Adrenal gland (tissue), 9 donors: ENCODE measurements at regions not wholly inside any gene's neighbourhood (a gene's known extent, or its start where the extent isn't known, plus 50 kb on each side); places are given as distances from the start of the nearest gene placed in this dataset.

Experiments used
- DNase-seq, 7 donors: peaks; one replicate each; pipeline ENCODE4 v3.0.0-alpha.2; 2019 to 2020
- H3K27ac ChIP-seq, 5 donors: fragments of 200-600 bp; sonication (generic) in 4 of 5; 1 replicate in 3 of 5; 2 replicates in 2 of 5; pipeline versions ENCODE4 v1.5.1 to v1.8.0; 2016 to 2020; ENCODE audit warnings: mild to moderate bottlenecking in 1 of 5
- H3K27me3 ChIP-seq: fragments of 200-600 bp; 2 replicates; pipeline ENCODE4 v1.8.0; 2021
- H3K36me3 ChIP-seq, 2 donors: fragments of 200-600 bp; replicated peaks in 1 of 2; 1 replicate in 1 of 2; 2 replicates in 1 of 2; pipeline versions ENCODE4 v1.5.1 to v1.8.0; 2018 to 2022
- H3K4me1 ChIP-seq, 2 donors: fragments of 200-600 bp; replicated peaks in 1 of 2; 1 replicate in 1 of 2; 2 replicates in 1 of 2; pipeline versions ENCODE4 v1.5.1 to v1.8.0; 2018 to 2021
- H3K4me3 ChIP-seq, 4 donors: fragments of 200-600 bp; sonication (generic) in 3 of 4; one replicate each; pipeline ENCODE4 v1.5.1; 2016 to 2018
- H3K9me3 ChIP-seq, 3 donors: fragments of 200-600 bp; sonication (generic) in 1 of 3; replicated peaks in 1 of 3; 1 replicate in 2 of 3; 2 replicates in 1 of 3; pipeline versions ENCODE4 v1.5.1 to v1.8.0; 2016 to 2021
- POLR2A ChIP-seq, 2 donors: fragments of 450-650 bp; IDR thresholded peaks; one replicate each; pipeline ENCODE4 v1.6.1; 2017; ENCODE audit warnings: antibody characterized with exemption in 2 of 2, mild to moderate bottlenecking in 2 of 2, moderate library complexity in 1 of 2
- WGBS, 4 donors: extraction: QIAGEN DNeasy Blood & Tissue Kit in 2 of 4; methylation state at CpG; one replicate each; pipeline versions ENCODE4 v1.1.5 to v1.1.7; 2013 to 2017; 5-methylcytosine and 5-hydroxymethylcytosine counted together
- intact Hi-C, 2 donors: fragments of 100-400 bp; cut with DNase I; formaldehyde crosslinking; loops; one replicate each; pipeline versions ENCODE4 v1.14.1 to v1.15.0; 2022 to 2023
- TF ChIP-seq, protein P1 (sequence below), 6 experiments: fragments of 450-650 bp in 4 of 6; fragments of 200-600 bp in 2 of 6; sonication (generic) in 1 of 6; IDR thresholded peaks; 1 replicate in 5 of 6; 2 replicates in 1 of 6; pipeline versions ENCODE4 v1.5.1 to v1.8.0; 2016 to 2021; ENCODE audit warnings: antibody characterized with exemption in 6 of 6, mild to moderate bottlenecking in 2 of 6, moderate library complexity in 1 of 6
- donor health status: healthy with polysubstance abuse.
- donor health status: Bipolar disorder and iron deficiency.
- donor health status: DM: yes; HTN: yes; CAD: no.
- donor health status: DM: no; HTN: no; CAD: no.
- donor health status: DM: no; HTN: no; CAD: no.

DNA sequence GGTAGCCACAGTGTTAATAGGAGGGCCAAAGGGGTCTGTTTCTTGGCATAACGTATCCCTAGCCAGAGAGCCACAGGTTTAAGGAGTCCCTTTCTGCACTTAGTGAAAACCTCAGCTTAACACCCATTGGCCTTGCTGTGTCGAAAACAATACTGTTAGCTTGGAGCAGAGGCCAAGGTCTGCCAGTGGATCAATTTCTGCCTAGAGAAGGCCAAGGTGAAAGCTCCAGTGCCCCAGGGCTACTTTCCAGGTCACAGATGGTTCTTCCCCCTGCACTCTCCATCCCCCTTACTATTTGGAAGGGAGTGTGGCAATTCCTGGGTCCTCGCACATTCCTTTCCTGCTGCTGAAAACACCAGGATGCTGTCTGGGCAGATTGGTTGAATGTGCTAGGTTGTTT, 74.8 kb upstream of the TNP1 start:
- no peaks in the 10 kb centered on the region for H3K9me3 ChIP-seq
- no peak for TF ChIP-seq POLR2A (IDR thresholded peaks at IDR 0.05)
- TF ChIP-seq, protein P1, sequence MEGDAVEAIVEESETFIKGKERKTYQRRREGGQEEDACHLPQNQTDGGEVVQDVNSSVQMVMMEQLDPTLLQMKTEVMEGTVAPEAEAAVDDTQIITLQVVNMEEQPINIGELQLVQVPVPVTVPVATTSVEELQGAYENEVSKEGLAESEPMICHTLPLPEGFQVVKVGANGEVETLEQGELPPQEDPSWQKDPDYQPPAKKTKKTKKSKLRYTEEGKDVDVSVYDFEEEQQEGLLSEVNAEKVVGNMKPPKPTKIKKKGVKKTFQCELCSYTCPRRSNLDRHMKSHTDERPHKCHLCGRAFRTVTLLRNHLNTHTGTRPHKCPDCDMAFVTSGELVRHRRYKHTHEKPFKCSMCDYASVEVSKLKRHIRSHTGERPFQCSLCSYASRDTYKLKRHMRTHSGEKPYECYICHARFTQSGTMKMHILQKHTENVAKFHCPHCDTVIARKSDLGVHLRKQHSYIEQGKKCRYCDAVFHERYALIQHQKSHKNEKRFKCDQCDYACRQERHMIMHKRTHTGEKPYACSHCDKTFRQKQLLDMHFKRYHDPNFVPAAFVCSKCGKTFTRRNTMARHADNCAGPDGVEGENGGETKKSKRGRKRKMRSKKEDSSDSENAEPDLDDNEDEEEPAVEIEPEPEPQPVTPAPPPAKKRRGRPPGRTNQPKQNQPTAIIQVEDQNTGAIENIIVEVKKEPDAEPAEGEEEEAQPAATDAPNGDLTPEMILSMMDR (IDR thresholded peaks at IDR 0.05) = no peak
- no peak for DNase-seq
- WGBS, 4 donors = 76 to 80% (median 78%) methylated on average over 3 of the region's 3 CpGs
- no peak overlapping the region for H3K4me3 ChIP-seq
- H3K4me1 ChIP-seq = no peaks in the 10 kb centered on the region
- no peak overlapping the region for H3K27ac ChIP-seq
- H3K36me3 ChIP-seq = no peaks in the 10 kb centered on the region
- intact Hi-C loops = no loop called here
- H3K27me3 ChIP-seq = no peaks in the 10 kb centered on the region

DNA sequence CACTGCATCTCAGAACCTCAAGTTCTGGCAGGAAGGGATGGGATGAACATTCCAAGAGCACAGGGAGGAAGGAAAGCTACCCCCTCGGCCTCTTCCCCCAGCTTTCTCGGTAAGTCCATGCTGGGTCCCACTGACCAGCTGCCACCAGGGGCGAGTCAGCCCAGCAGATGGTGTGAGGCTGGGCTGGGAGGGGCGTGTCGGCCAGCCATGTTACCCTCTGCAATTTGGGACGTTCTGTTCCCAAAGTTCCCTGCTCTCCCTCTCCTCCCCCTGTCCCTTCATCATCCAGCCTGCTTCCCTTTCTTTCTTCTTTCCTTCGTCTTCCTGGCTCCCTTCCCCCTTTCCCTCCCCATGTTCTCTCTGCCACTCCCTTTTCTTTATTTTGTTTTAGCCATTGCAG, 74.3 kb upstream of the TNP1 start:
- no peak overlapping the region for H3K4me3 ChIP-seq
- no peak for TF ChIP-seq POLR2A (IDR thresholded peaks at IDR 0.05)
- TF ChIP-seq, protein P1 (IDR thresholded peaks at IDR 0.05) = no peak
- H3K36me3 ChIP-seq = no peaks in the 10 kb centered on the region
- no peaks in the 10 kb centered on the region for H3K27me3 ChIP-seq
- intact Hi-C loops = no loop called here
- H3K9me3 ChIP-seq = no peaks in the 10 kb centered on the region
- 84 to 88% (median 86%) methylated on average over 6 to 7 of the region's 7 CpGs for WGBS, 4 donors
- no peaks in the 10 kb centered on the region for H3K4me1 ChIP-seq
- H3K27ac ChIP-seq = no peak overlapping the region
- DNase-seq = no peak

DNA sequence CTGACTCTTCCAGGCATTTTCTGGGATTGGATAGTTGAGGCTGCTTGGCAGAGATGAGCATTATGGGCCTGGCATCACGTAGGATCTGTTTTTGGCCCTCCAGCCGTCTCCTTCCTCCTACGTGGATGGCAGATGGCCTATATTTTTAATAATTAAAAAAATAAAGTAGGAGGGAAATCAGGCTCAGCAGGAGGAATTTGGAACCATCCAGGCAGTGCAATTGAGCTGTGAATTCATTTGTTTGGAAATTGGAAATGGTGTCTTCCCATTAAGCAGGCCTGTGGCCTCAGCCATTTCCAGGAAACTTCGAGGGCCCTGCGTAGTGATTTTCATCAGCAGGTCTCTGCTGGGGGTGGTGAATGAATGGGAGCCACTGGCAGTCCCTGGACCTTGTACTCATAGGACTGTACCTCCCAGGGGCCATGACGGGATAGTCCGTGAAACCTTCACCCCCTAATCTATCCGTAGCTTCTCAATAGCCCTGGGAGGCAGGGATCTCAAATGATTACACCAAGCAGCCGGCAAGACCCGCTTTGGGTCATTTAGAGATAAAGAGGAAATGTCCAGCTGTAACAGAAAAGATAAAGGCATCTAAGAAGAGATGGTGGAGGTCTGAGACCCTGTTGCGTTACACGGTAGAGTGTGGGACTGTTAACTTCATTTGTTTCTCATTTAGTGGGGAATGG, 73.1 kb upstream of the TNP1 start:
- intact Hi-C loops = no loop called here
- no peak for DNase-seq
- WGBS, 4 donors = 84 to 92% (median 87%) methylated on average over 12 of the region's 12 CpGs
- no peaks in the 10 kb centered on the region for H3K36me3 ChIP-seq
- H3K4me3 ChIP-seq = no peak overlapping the region
- no peaks in the 10 kb centered on the region for H3K27me3 ChIP-seq
- no peaks in the 10 kb centered on the region for H3K4me1 ChIP-seq
- H3K9me3 ChIP-seq = no peaks in the 10 kb centered on the region
- H3K27ac ChIP-seq = no peak overlapping the region
- TF ChIP-seq, protein P1 (IDR thresholded peaks at IDR 0.05) = no peak
- TF ChIP-seq POLR2A (IDR thresholded peaks at IDR 0.05) = no peak

DNA sequence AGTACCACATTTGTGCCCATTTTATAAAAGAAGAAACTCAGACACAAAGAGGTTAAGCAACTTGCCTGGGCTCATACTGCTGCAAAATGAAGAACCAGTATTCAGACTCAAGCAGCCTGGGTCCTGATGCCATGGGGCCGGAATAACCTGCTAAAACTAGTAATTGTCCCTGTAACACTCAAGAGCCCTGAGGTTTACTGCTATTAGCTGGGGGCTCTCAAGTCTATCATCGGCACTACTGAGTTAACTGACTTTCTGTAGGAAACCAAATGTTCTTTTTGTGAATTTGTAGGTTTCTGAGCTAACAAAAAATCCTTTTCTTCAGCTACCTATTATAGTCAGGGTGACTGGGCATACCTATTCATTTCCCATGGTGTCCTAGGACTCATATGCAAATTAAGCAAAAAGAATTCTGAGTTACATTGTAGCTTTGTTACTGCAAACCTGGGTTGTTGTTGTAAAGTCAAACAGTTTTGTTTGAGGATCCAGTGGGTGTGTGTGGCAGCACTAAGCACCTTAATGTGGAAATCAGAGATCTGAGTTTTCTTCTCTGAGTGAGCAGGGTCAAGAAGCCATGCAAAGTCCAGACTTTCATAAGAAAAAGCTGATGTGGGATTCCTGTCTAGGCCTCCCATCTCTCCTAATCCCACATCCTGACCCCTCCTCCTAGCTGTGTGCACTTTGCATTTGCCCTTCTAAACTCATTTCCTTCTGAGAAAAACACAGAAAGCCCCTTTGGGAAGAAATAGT, 72.4 kb upstream of the TNP1 start:
- TF ChIP-seq POLR2A (IDR thresholded peaks at IDR 0.05) = no peak
- TF ChIP-seq, protein P1 (IDR thresholded peaks at IDR 0.05) = no peak
- H3K27ac ChIP-seq = no peak overlapping the region
- intact Hi-C loops = no loop called here

More for the DNA sequence above, 72.4 kb upstream of the TNP1 start:
- Histone ChIP-seq H3K36me3 (no peaks in the 10 kb centered on the region), H3K27me3 (no peaks in the 10 kb centered on the region), H3K4me1 (no peaks in the 10 kb centered on the region), H3K9me3 (no peaks in the 10 kb centered on the region), H3K4me3 (no peak overlapping the region)
- WGBS, 4 donors = 94 to 100% (median 97%) methylated on average over 2 of the region's 2 CpGs
- no peak for DNase-seq
